WTC11 (cell line): ENCODE measurements at regions not wholly inside any gene's neighbourhood (a gene's known extent, or its start where the extent isn't known, plus 50 kb on each side); places are given as distances from the start of the nearest gene placed in this dataset.
"Not testable (repeated sequence)": the region's sequence is repeated elsewhere in the genome, so short reads cannot be mapped to it uniquely, and the experiment has no call there.

Experiments used
- ATAC-seq: fragments of 200-7000 bp; cut with Tn5 transposase; 2 replicates; pipeline ENCODE4 v1.10.0; 2021; ENCODE audit warnings: mild to moderate bottlenecking, moderate library complexity
- CTCF ChIA-PET: fragments of 300-600 bp; sonication (Branson Sonifier 250); formaldehyde crosslinking; loops from one replicate; lab custom pipeline; 2021; ENCODE audit warnings: antibody characterized with exemption; lab: Charles Lee
- POLR2A ChIA-PET: fragments of 350-600 bp; sonication (Branson Sonifier 250); formaldehyde crosslinking; loops from one replicate; lab custom pipeline; 2021; ENCODE audit warnings: antibody characterized with exemption; lab: Charles Lee
- DNase-seq: peaks from one replicate; pipeline ENCODE4 v3.0.0; 2021; ENCODE audit warnings: low spot score
- H3K27ac Mint-ChIP-seq: 2 replicates; pipeline ENCODE4 v1.8.0; 2021; ENCODE audit warnings: mixed read lengths
- H3K27me3 Mint-ChIP-seq: 2 replicates; pipeline ENCODE4 v1.8.0; 2021; ENCODE audit warnings: low read depth, mild to moderate bottlenecking, moderate library complexity, mixed read lengths
- H3K36me3 Mint-ChIP-seq: 2 replicates; pipeline ENCODE4 v1.8.0; 2021; ENCODE audit warnings: mixed read lengths
- H3K4me1 Mint-ChIP-seq: 2 replicates; pipeline ENCODE4 v1.8.0; 2022; ENCODE audit warnings: mixed read lengths
- H3K4me3 Mint-ChIP-seq: 2 replicates; pipeline ENCODE4 v1.8.0; 2021; ENCODE audit warnings: mild to moderate bottlenecking, moderate library complexity, mixed read lengths
- H3K9me3 Mint-ChIP-seq: 2 replicates; pipeline ENCODE4 v1.8.0; 2021; ENCODE audit warnings: mixed read lengths
- ATF2 ChIP-seq: sonication (generic); formaldehyde crosslinking; IDR thresholded peaks from 2 replicates; pipeline ENCODE4 v1.8.1; 2022; ENCODE audit warnings: low read depth, missing genetic modification reagents, borderline replicate concordance
- ERG ChIP-seq: fragments of 250-450 bp; sonication (Bioruptor Pico); IDR thresholded peaks from 2 replicates; pipeline ENCODE4 v1.8.0; 2021; ENCODE audit warnings: mild to moderate bottlenecking
- ESRRA ChIP-seq: sonication (generic); formaldehyde crosslinking; IDR thresholded peaks from 2 replicates; pipeline ENCODE4 v1.8.1; 2022; ENCODE audit warnings: mild to moderate bottlenecking, missing genetic modification reagents, borderline replicate concordance
- FOXK1 ChIP-seq: sonication (generic); formaldehyde crosslinking; IDR thresholded peaks from 2 replicates; pipeline ENCODE4 v1.8.0; 2022; ENCODE audit warnings: mild to moderate bottlenecking, moderate library complexity, missing genetic modification reagents
- FOXP1 ChIP-seq: sonication (generic); formaldehyde crosslinking; IDR thresholded peaks from 2 replicates; pipeline ENCODE4 v1.8.0; 2022; ENCODE audit warnings: missing genetic modification reagents, mild to moderate bottlenecking, moderate library complexity, borderline replicate concordance
- FOXP4 ChIP-seq: sonication (generic); formaldehyde crosslinking; IDR thresholded peaks from 2 replicates; pipeline ENCODE4 v1.8.0; 2022; ENCODE audit warnings: mild to moderate bottlenecking, missing genetic modification reagents
- IRF1 ChIP-seq: sonication (generic); formaldehyde crosslinking; IDR thresholded peaks from 2 replicates; pipeline ENCODE4 v1.8.0; 2023; ENCODE audit warnings: missing genetic modification reagents
- IRF2 ChIP-seq: sonication (generic); formaldehyde crosslinking; IDR thresholded peaks from 2 replicates; pipeline ENCODE4 v1.8.0; 2022; ENCODE audit warnings: low read depth, missing genetic modification reagents, borderline replicate concordance
- JAZF1 ChIP-seq: fragments of 250-450 bp; sonication (Bioruptor Pico); IDR thresholded peaks from 2 replicates; pipeline ENCODE4 v1.9.0; 2021; ENCODE audit warnings: moderate library complexity, mild to moderate bottlenecking, inconsistent platforms
- MXD4 ChIP-seq: fragments of 250-450 bp; sonication (Bioruptor Pico); IDR thresholded peaks from 2 replicates; pipeline ENCODE4 v1.8.0; 2021; ENCODE audit warnings: mild to moderate bottlenecking, moderate library complexity, borderline replicate concordance
- NR1H2 ChIP-seq: sonication (generic); formaldehyde crosslinking; IDR thresholded peaks from 2 replicates; pipeline ENCODE4 v1.9.0; 2021; ENCODE audit warnings: mild to moderate bottlenecking, moderate library complexity, missing genetic modification reagents
- PREB ChIP-seq: sonication (generic); formaldehyde crosslinking; IDR thresholded peaks from 2 replicates; pipeline ENCODE4 v1.8.1; 2022; ENCODE audit warnings: mild to moderate bottlenecking, missing genetic modification reagents, moderate library complexity, borderline replicate concordance
- USF1 ChIP-seq: sonication (generic); formaldehyde crosslinking; IDR thresholded peaks from 2 replicates; pipeline ENCODE4 v1.8.0; 2022; ENCODE audit warnings: mild to moderate bottlenecking, missing genetic modification reagents
- USF2 ChIP-seq: sonication (generic); formaldehyde crosslinking; IDR thresholded peaks from 2 replicates; pipeline ENCODE4 v1.8.1; 2023; ENCODE audit warnings: mild to moderate bottlenecking, missing genetic modification reagents, moderate library complexity
- ZBTB21 ChIP-seq: sonication (generic); formaldehyde crosslinking; IDR thresholded peaks from 2 replicates; pipeline ENCODE4 v1.8.1; 2023; ENCODE audit warnings: mild to moderate bottlenecking, missing genetic modification reagents, borderline replicate concordance
- ZNF138 ChIP-seq: sonication (generic); formaldehyde crosslinking; conservative IDR thresholded peaks from 2 replicates; pipeline ENCODE4 v1.8.1; 2022; ENCODE audit warnings: mild to moderate bottlenecking, moderate library complexity, missing genetic modification reagents
- ZNF219 ChIP-seq: sonication (generic); formaldehyde crosslinking; IDR thresholded peaks from 2 replicates; pipeline ENCODE4 v1.8.0; 2023; ENCODE audit warnings: missing genetic modification reagents, mild to moderate bottlenecking, borderline replicate concordance
- ZNF423 ChIP-seq: fragments of 250-450 bp; sonication (Bioruptor Pico); IDR thresholded peaks from 2 replicates; pipeline ENCODE4 v2.1.2; 2022; ENCODE audit warnings: mild to moderate bottlenecking, moderate library complexity
- ZNF425 ChIP-seq: fragments of 250-450 bp; sonication (Bioruptor Pico); conservative IDR thresholded peaks from 2 replicates; pipeline ENCODE4 v1.9.0; 2021; ENCODE audit warnings: mild to moderate bottlenecking

- no peak for TF ChIP-seq NR1H2 (CRISPR knock-in tag)
- TF ChIP-seq FOXK1 (CRISPR knock-in tag) = no peak
- TF ChIP-seq USF2 (CRISPR knock-in tag) = no peak
Observed at GRCh38 chr2:53509831-53510388, 257.7 kb upstream of the CHAC2 start (continued).

- POLR2A ChIA-PET = no interaction called here
- no peak for DNase-seq
- TF ChIP-seq USF1 (CRISPR knock-in tag) (no peak), ZNF219 (CRISPR knock-in tag) (no peak)
- Mint-ChIP-seq H3K4me1 (peaks cover 38% of the 10 kb centered on the region), H3K27ac (no peak overlapping the region), H3K27me3 (no peaks in the 10 kb centered on the region), H3K36me3 (peaks cover 4% of the 10 kb centered on the region), H3K9me3 (peaks cover 5% of the 10 kb centered on the region), H3K4me3 (no peak overlapping the region)
- peak; percentile 55 for ATAC-seq
- CTCF ChIA-PET = interaction anchor here (0.6 to 1.0 kb wide), 2 partner anchors 138 to 260 kb away, joined by 3 read pairs; no protein-coding TSS in a partner anchor
Observed at GRCh38 chr2:53508667-53509066, 258.9 kb upstream of the CHAC2 start.

- H3K27me3 Mint-ChIP-seq, DNase-seq, H3K4me3 Mint-ChIP-seq, ATAC-seq, H3K36me3 Mint-ChIP-seq, H3K9me3 Mint-ChIP-seq, H3K27ac Mint-ChIP-seq, CTCF ChIA-PET, POLR2A ChIA-PET: not testable (repeated sequence)
- H3K4me1 Mint-ChIP-seq = peaks cover 39% of the 10 kb centered on the region
Observed at GRCh38 chr2:53507070-53507469, 260.5 kb upstream of the CHAC2 start.

- POLR2A ChIA-PET = no interaction called here
- H3K27me3 Mint-ChIP-seq = no peaks in the 10 kb centered on the region
- ATAC-seq = no peak
- peaks cover 39% of the 10 kb centered on the region for H3K4me1 Mint-ChIP-seq
- peaks cover 4% of the 10 kb centered on the region for H3K36me3 Mint-ChIP-seq
- H3K27ac Mint-ChIP-seq = no peak overlapping the region
- no peak for DNase-seq
- no peak overlapping the region for H3K4me3 Mint-ChIP-seq
- H3K9me3 Mint-ChIP-seq = peaks cover 5% of the 10 kb centered on the region
- CTCF ChIA-PET = no interaction called here
- TF ChIP-seq ERG (CRISPR knock-in tag) (no peak), ZNF138 (CRISPR knock-in tag) (no peak), IRF2 (CRISPR knock-in tag) (no peak), FOXP4 (CRISPR knock-in tag) (no peak), NR1H2 (CRISPR knock-in tag) (no peak), ESRRA (CRISPR knock-in tag) (no peak), ZNF425 (no peak), MXD4 (CRISPR knock-in tag) (no peak), ZNF423 (CRISPR knock-in tag) (no peak), ZBTB21 (CRISPR knock-in tag) (no peak), FOXP1 (CRISPR knock-in tag) (no peak), PREB (CRISPR knock-in tag) (no peak), IRF1 (CRISPR knock-in tag) (no peak), JAZF1 (CRISPR knock-in tag) (no peak), ATF2 (CRISPR knock-in tag) (no peak)
Observed at GRCh38 chr2:53505826-53506225, 261.8 kb upstream of the CHAC2 start.
